NCI-H524 treated with DMSO at 0.1 percent for 48 hours (cell line): ENCODE measurements at regions not wholly inside any gene's neighbourhood (a gene's known extent, or its start where the extent isn't known, plus 50 kb on each side); places are given as distances from the start of the nearest gene placed in this dataset.
A peak's percentile ranks its signal among the peaks of the same experiment; 100 is the strongest.
"Not testable (repeated sequence)": the region's sequence is repeated elsewhere in the genome, so short reads cannot be mapped to it uniquely, and the experiment has no call there.

ENCODE experiments used
- DNase-seq: peaks from one replicate; lab custom pipeline; 2025; lab: John Stamatoyannopoulos, UW

DNA sequence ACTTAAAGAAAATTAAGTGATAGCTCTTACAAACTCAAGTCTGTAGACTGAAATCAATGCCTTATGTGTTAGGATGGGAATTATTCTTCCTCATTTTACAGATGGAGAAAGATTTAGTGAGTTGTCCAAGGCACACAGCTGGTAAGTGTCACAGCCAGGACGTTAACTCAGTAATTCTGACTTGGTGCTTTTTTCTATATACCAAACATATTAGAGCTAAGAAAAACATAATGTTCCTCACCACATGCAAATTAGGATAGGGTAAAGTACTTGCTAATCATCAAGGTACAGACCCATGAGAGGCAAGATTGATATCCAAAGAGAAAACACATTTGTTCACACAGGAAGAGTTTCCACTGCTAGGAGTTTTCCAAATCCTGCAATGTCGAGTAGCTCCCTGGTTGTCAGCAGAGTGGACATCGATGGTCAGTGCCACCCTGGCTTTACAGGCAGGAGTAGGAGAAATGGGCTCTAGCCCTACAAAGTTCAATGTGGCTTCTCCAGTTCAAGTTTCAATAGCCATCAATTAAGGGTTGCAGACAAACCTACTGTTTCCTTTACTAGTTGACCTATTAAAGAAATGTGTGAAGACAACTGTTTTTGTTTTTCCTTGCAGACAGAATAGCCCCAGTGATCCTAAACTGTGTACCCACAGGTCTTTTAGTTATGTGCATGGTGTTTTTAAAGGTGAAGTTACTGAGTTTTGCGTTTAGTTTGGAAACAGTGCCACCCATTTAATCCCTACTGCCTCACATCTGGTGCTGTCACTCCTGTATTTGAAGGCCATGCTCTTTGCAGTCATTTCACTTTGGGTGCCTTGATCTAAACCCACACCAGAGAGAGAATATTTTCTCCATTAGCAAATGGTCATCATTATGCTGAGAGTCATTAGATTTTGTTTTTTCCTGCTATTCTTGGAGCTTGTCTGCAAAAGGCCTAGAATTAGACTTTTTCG lies 460.8 kb upstream of the SMARCA2 start:
- no peak for DNase-seq

DNA sequence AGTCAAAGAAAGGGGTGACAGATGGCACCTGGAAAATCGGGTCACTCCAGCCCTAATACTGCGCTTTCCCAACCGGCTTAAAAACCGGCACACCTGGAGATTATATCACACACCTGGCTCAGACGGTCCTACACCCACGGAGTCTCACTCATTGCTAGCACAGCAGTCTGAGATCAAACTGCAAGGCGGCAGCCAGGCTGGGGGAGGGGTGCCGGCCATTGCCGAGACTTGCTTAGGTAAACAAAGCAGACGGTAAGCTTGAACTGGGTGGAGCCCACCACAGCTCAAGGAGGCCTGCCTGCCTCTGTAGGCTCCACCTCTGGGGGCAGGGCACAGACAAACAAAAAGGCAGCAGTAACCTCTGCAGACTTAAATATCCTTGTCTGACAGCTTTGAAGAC lies 456.5 kb upstream of the SMARCA2 start:
- not testable (repeated sequence) for DNase-seq

DNA sequence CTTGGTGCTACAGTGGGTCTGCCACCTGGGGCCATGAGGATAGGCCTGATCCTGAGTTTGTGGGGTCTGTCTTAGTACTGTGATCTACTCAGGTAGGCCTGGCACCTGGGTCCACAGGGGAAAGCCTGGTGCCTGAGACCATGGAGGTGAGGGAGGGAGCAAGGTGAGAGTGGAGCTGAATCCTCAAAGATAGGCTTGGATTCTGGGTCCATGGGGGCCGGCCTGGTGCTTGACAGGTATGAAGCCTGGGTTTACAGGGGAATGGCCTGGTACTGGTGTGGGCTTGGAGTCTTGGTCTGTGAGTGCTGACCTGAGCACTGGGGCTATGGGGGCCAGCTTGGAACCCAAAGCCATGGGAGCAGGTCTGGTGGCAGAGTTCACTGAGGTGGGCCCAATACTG lies 439.2 kb upstream of the SMARCA2 start:
- no peak for DNase-seq

DNA sequence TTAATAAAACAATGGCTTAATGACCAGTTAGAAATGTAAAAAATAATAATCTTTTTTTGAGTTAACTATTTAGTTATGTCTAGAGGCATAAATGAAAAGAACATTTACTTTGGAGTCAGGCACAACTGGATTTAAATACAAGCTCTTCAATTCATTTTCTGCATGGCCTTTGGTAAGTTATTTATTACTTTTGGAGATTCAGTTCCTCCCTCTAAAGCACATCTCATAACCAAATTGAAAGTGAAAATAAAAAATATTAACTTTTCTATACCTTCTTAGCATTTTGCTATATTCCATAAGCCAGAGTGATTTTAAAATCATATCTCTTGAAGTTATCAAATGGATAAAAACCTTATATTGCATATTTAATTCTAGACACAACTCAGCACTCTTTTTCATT lies 434.9 kb upstream of the SMARCA2 start:
- DNase-seq, result no peak

DNA sequence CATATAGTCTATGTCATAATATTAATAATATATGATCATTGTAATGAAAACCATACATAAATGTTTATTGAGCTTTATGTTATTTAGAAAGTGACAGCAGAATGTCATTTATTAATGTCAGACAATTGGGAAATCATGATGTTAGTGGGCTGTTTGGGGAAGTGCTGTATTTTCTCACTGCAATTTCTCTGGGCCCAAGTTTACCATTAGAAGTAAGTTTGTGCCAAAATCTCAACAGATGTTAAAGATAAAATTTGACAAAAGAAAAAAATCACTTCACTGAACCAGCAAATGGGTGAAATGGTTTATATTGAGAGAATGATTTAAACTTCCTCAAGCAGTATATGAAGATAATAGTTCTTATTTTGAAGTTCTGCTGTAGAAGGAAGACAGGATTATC lies 433.2 kb upstream of the SMARCA2 start:
- DNase-seq, result no peak

DNA sequence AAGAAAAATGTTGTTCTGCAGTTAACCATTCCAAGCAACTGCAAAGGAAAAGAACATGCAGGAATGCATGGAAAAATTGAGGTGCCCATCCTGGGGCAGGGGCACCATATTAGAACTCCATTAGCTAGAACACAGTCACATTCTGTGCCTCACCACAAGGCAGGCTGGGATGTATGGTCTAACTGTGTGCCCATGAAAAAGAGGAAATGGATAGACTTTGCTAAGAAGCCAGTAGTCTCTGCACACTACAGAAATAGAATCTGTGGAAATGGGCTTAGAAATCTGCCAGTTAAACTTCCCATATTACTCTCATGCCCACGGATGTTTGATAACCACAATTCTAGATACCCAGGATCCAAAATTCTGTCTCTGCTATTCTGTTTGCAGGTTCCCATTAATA lies 423.8 kb upstream of the SMARCA2 start:
- no peak for DNase-seq

DNA sequence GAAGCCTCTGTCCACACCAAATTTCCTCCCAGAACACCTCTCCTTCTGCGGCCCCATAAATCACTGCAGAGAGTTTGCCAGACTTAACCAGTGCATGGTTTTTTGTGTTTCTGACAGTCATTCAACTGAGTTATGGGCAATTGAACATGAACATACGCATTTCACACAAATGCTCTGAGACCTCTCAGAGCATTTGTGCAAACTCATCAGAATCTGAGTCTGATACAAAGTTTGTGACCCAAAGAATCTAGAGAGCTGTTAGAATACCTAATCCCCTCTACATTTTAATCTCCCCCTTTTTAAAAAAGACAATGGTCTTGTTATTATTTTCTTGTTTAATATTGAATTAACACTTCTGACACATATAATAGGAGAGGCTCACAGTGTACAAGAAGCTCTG lies 416.9 kb upstream of the SMARCA2 start:
- no peak for DNase-seq

DNA sequence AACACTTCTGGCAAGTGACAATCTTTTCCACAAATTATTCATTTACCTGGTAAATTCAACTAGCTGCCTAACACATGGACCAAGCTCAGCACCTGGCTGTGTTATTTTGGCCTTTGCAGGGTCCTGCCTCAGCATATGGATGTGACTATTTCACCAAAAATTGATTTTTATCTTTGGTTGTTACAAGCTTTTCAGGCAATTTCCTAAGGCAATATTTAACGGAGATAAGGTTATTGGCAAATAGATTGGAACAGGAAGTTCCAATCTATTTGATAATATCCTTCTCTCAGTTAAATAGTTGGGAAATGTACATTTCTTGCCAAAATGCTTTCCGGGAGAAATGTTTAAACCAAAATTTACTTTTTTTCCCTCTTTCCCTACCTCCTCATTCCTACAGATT lies 415.2 kb upstream of the SMARCA2 start:
- no peak for DNase-seq

DNA sequence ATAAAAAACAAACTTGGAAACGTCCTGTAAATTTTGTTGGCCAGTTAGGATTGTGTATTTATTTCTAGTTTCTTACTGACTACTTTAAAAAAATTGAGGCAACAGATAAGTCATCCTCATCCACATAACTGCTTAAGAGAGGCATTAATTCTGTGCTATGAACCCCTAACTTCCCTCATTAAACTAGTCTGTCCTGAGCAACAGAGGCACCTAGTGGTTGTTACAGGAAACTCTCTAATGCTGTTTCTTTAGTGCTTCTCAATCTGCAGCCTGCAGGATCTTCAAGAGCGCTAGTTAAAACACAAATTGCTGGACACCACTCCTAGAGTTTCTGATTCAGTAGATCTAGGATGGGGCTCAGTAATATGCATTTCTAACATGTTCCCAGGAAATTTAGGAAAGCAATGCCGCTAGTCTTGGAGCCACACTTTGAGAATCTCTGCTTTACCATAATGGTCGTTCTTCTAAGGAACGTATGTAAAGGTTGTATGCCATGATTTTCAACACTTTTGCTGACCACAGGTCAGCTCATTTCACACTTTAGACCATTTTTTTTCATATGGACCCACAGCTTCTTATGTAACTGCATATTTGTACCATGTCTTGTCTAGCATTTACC lies 410.1 kb upstream of the SMARCA2 start:
- DNase-seq, result peak; percentile 25

DNA sequence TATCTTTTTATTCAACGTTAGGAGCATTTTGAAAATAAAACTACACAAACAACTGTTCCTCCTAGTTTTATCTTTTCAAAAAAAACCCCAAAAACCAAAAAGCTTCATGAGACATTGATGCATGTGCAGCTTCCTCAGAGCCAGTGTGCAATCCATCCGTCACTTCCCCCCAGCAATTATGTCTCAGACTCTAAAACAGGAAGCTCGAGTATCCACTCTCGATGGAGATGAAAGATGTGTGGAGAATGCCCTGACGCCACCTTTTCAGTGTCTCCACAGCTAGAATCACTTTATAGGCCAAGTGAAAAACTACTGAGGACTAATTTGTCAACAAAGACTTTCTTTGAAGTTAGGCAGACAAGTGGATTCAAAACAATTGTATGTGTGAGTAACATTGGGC lies 408.9 kb upstream of the SMARCA2 start:
- no peak for DNase-seq

DNA sequence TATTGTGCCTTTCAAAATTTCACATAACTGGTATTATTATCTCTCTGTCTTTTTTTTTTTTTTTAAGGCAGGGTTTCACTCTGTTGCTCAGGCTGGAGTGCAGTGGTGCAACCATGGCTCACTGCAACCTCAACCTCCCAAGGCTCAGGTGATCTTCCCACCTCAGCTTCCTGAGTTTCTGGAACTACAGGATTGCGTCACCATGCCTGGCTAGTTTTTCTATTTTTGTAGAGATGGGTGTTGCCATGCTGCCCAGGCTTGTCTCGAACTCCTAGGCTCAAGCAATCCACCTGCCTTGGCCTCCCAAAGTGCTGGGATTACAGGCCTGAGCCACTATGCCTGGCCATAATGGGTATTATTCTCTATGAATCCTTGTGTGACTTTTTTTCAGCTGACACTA lies 402.3 kb upstream of the SMARCA2 start:
- no peak for DNase-seq

DNA sequence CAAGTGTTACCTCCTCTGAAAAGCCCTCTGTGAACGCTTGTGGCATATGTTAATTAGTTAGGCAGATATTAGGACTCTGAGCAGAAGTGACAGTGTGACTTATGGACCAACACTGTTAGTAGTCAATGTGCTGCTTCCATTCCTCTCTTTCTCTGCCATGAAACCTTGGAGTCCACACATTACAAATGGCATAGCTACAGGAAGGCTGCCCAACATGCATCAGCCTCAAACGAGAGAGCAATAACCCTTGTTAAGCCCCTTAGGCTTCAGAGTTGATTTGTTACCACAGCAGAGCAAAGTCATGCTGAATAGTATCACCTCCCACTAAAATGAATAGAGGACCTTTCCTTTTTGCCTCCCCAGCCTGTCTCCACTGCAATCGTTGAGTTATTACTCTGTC lies 397.7 kb upstream of the SMARCA2 start:
- DNase-seq, result no peak

DNA sequence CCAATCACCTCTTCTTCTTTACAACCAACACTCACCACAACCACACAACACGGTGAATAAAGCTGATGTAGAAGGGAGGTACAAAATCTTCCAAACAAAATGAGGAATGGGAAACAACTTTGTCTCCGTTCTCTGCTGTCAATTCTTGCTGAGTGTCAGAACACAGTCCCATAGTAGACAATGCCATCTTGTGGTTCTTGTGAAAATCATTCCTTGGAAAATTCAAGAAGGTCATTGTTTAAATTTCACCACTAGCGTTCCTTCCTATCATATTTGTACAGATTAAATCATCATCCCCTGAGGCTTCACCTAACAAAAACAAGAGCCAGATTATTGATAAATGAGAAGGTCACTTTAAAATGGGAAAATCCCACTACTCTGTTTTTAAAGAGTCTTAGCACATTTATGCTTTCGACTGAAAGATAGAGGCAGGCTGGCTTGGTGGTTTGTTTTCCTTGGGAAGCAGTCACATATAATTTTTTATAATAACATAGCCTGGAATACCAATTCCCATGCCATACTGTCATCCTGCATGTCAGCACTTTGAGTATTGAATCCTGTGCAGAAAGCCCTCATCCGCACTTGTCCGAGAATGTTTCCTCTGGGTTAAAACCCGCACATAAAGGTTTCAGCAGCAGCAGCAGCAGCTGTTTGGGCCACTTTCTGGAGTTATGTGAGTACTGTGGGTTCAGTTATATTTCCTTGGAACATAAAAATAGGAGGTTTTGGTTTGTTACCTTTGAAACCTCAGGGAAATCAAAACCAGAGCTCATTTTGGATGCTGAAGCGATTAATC lies 395.0 kb upstream of the SMARCA2 start:
- DNase-seq, result no peak

DNA sequence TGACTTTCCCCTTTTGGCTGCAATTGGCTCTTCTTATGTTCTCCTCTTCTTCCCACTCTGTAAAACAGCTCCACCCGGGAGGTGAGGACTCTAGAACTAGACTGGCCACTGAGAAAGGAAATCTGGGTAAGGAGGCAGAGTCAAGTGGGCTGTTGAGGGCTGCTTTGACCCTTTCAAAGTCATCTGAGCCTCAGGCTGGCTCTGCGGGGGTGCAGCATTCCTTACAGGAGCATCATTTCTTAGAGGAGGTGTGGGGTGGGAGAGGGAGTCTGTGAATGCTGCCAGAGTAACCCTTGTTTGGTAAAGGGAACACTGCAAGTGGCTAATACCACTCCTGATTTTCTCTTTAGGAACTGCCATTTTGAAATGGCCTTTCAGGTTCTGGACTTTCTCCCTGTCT lies 377.7 kb upstream of the SMARCA2 start:
- no peak for DNase-seq

DNA sequence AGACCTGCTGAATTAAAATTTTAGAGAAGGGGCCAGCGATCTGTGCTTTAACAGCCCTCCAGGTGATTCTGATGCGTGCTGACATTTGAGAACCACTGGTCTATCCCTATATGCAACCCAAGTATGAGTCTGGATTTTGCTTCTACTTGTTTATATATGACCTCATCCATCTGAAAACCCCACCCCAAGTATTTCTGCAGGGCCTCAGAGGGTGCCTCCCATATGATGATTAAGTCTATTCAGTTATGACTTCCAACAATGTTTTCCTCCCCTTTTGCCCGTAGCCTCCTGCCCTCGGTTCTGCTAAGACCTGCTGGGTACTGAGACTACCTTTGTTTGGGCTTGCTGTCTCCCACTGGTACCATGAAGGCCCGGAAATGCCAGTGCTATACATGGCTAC lies 376.0 kb upstream of the SMARCA2 start:
- DNase-seq, result no peak

DNA sequence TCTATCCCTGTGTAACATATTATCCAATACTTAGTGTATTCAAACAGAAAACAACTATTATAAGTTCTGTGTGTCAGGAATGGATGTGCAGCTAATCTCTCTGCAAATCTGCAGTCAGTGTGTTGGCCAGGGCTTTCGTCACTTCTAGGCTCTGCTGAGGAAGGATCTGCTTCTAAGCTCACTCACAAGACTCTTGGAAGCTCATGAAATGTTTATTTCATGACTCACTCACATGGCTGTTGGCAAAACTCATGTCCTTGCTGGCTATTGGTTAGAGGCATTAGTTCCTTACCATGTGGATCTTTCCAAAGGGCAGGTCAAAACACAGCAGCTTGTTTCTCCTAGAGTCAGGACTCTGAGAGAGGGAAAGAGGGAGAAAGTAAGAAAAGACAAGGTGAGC lies 367.4 kb upstream of the SMARCA2 start:
- DNase-seq, result no peak

DNA sequence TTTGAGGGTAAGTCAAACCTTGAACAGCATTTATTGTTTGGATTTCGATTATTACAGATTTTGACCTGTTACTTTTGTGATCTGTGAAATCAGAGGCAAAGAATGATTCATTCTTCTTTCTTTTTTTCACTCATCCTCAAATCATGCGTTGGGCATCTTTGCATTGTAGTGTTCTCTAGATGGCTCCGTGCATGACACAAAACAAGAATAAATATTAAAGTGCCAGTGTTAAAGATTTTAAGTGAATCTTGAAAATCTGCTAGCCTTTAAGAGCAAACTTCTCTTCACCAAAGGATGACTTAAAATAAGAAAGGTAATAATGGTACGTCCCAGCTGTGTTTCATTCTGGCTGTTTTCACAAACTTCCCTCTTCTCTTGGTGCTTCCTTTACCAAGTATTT lies 361.9 kb upstream of the SMARCA2 start:
- DNase-seq, result no peak

DNA sequence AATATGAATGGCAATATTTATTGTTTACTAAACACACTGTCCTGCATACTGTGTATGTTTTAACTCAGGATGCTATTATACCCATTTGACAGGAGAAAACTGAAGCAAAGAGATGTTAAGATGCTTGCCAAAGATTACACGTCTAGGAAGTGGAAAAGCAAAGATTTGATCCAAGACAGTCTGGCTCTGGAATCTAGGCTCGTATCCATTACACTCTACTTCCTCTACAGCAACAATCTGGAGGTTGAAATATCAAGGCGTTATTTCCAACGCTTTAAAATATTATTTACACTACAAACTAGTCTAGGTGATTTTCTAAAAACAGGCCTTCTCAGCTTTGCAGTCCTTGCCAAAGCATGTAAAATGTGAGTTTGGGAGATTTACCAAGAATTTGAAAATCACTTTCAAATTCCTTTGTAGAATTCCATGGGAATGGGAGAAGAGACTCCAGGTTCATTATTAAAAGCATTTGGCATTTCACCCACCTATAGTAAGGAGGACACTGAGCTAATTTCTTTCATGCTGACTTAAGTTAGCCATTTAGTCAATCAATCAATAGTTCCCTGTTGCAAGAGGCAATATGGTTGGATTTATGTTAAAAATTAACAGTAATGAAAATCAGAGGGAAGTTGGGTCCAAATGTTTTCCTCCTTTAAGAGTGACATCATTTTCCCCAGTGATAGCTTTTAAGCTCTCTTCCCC lies 356.3 kb upstream of the SMARCA2 start:
- no peak for DNase-seq

DNA sequence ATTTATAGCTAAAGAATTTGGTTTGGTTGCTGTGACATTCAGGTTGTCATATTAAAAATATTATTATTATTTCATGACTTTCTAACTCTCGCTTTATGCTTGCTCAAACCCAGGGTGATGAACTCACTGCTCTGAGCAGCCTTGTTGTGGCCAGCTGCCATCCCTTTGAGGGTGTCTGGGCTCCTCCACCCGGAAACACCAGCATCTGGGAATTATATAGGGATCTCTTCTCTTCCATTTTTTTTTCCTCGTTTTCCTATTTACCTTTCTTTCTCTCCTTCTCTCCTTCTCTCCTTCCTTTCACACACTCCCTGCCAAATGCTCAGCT lies 355.8 kb upstream of the SMARCA2 start:
- DNase-seq, result no peak

DNA sequence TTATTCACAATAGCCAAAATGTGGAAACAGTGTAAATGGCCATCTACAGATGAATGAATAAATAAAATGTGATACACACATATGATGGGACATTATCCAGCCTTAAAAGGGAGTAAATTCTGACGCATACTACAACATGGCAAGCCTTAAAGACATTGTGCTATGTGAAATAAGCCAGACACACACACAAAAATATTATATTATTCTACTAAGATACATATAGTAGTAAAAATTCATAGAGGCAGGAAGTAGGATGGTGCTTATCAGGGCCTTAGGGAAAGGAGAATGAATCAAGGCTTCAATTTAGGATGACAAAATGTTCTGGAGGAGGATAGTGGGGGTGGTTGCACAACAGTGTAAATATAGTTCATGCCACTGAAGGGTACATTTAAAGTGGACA lies 346.7 kb upstream of the SMARCA2 start:
- no peak for DNase-seq

DNA sequence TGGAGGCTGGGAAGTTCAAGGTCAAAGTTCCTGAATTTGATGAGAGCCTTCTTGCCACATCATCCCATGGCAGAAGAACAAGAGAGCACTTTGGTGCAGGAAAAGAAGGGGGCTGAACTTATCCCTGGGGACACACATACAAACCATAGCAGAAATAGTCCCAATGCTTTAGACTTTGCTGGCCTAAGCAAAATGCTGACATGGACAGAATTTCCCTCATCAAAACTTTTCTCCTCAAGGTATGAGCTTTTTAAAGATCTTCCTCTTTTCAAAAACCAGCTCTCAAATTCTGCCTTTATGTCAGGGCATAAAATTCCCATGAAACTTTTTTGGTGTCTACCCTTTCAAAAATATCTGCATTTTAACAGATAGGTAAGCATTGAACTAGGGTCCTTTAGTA lies 341.8 kb upstream of the SMARCA2 start:
- DNase-seq, result no peak

DNA sequence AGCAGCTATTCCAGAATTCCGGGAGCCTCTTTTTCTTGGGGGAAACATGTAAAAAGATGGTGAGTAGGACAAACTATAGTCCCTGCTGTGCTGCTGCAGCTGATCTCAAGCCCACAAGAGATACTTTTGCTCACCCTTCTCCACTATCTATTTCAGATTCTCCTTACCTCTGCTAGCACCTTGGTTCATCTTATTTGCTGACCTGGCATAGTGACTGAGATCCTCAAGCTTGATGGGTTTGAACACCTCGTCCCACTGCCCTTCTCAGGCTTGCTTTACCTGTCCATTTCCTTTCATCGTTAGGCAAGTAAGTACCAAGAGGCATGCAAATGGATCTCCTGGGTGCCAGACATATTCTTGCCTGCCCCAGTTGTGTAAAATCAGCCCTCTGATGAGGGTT lies 338.4 kb upstream of the SMARCA2 start:
- no peak for DNase-seq
